ENCODE measurements at regions not wholly inside any gene's neighbourhood (a gene's known extent, or its start where the extent isn't known, plus 50 kb on each side); places are given as distances from the start of the nearest gene placed in this dataset.
"Not testable (repeated sequence)": the region's sequence is repeated elsewhere in the genome, so short reads cannot be mapped to it uniquely, and the experiment has no call there.

GRCh38 chr13:73520566-73521289, 461.9 kb downstream of the KLF5 start:
- ChIA-PET POLR2A (no interaction called here), CTCF (ENCODE audit: unreplicated experiment) (no interaction called here)
- no peak overlapping the region for H3K27ac ChIP-seq (ENCODE audit: low read depth, low read length, poor library complexity, severe bottlenecking)
- no peak overlapping the region for H2AFZ ChIP-seq (ENCODE audit: low read length)
- no peaks in the 10 kb centered on the region for H3K9me3 ChIP-seq (ENCODE audit: low read length)
- H3K4me3 ChIP-seq (ENCODE audit: low read depth, low read length, poor library complexity, severe bottlenecking) = no peak overlapping the region
- no peaks in the 10 kb centered on the region for H3K36me3 ChIP-seq (ENCODE audit: insufficient read depth, low read length)
- no peaks in the 10 kb centered on the region for H3K4me1 ChIP-seq (ENCODE audit: insufficient read depth, low read length, poor library complexity, severe bottlenecking)
- H3K4me2 ChIP-seq (ENCODE audit: low read length) = no peak overlapping the region
- intact Hi-C loops (cut with micrococcal nuclease; ENCODE audit: unreplicated experiment) = no loop called here
- H4K20me1 ChIP-seq (ENCODE audit: insufficient read depth, low read length) = no peaks in the 10 kb centered on the region
- 0 out of 2 replicates have a peak, but pooled peaks cover 3% of the 10 kb centered on the region for H3K9me2 ChIP-seq (ENCODE audit: insufficient read depth, low read length)
- no peak for DNase-seq (ENCODE audit: low spot score)
- TF ChIP-seq EZH2phosphoT487 (IDR thresholded peaks at IDR 0.05; ENCODE audit: borderline replicate concordance, low read depth, low read length) = no peak
- TF ChIP-seq CTCF (conservative IDR thresholded peaks at IDR 0.05; ENCODE audit: low read length) = no peak
- no TSS peak for BruUV-seq (replicated peaks)
- H3K79me2 ChIP-seq (ENCODE audit: insufficient read depth, low read depth, low read length) = no peaks in the 10 kb centered on the region

GRCh38 chr13:73520135-73520534, 461.3 kb downstream of the KLF5 start:
- H3K9me2 ChIP-seq (ENCODE audit: insufficient read depth, low read length); H3K4me1 ChIP-seq (ENCODE audit: insufficient read depth, low read length, poor library complexity, severe bottlenecking); intact Hi-C loops (cut with micrococcal nuclease; ENCODE audit: unreplicated experiment); POLR2A ChIA-PET; H4K20me1 ChIP-seq (ENCODE audit: insufficient read depth, low read length); H3K9me3 ChIP-seq (ENCODE audit: low read length); H3K36me3 ChIP-seq (ENCODE audit: insufficient read depth, low read length); H3K27ac ChIP-seq (ENCODE audit: low read depth, low read length, poor library complexity, severe bottlenecking); H3K4me3 ChIP-seq (ENCODE audit: low read depth, low read length, poor library complexity, severe bottlenecking); BruUV-seq (replicated peaks); H3K79me2 ChIP-seq (ENCODE audit: insufficient read depth, low read depth, low read length); DNase-seq (ENCODE audit: low spot score); H3K4me2 ChIP-seq (ENCODE audit: low read length); CTCF ChIA-PET (ENCODE audit: unreplicated experiment); H2AFZ ChIP-seq (ENCODE audit: low read length): not testable (repeated sequence)

- no peak for TF ChIP-seq EZH2phosphoT487 (IDR thresholded peaks at IDR 0.05; ENCODE audit: borderline replicate concordance, low read depth, low read length)
- TF ChIP-seq CTCF (conservative IDR thresholded peaks at IDR 0.05; ENCODE audit: low read length) = no peak
- Histone ChIP-seq H3K79me2 (ENCODE audit: insufficient read depth, low read depth, low read length) (no peaks in the 10 kb centered on the region), H3K27ac (ENCODE audit: low read depth, low read length, poor library complexity, severe bottlenecking) (no peak overlapping the region), H3K4me3 (ENCODE audit: low read depth, low read length, poor library complexity, severe bottlenecking) (no peak overlapping the region), H3K36me3 (ENCODE audit: insufficient read depth, low read length) (no peaks in the 10 kb centered on the region), H4K20me1 (ENCODE audit: insufficient read depth, low read length) (no peaks in the 10 kb centered on the region), H3K4me2 (ENCODE audit: low read length) (no peak overlapping the region), H2AFZ (ENCODE audit: low read length) (no peak overlapping the region), H3K9me3 (ENCODE audit: low read length) (no peaks in the 10 kb centered on the region), H3K9me2 (ENCODE audit: insufficient read depth, low read length) (0 out of 2 replicates have a peak, but pooled peaks cover 3% of the 10 kb centered on the region), H3K4me1 (ENCODE audit: insufficient read depth, low read length, poor library complexity, severe bottlenecking) (no peaks in the 10 kb centered on the region)
- no TSS peak for BruUV-seq (replicated peaks)
- ChIA-PET CTCF (ENCODE audit: unreplicated experiment) (no interaction called here), POLR2A (no interaction called here)
- DNase-seq (ENCODE audit: low spot score) = no peak
- intact Hi-C loops (cut with micrococcal nuclease; ENCODE audit: unreplicated experiment) = no loop called here
These were observed 460.8 kb downstream of the KLF5 start for GRCh38 chr13:73519396-73520116.
